ENCODE measurements at regions not wholly inside any gene's neighbourhood (a gene's known extent, or its start where the extent isn't known, plus 50 kb on each side); places are given as distances from the start of the nearest gene placed in this dataset.

DNA sequence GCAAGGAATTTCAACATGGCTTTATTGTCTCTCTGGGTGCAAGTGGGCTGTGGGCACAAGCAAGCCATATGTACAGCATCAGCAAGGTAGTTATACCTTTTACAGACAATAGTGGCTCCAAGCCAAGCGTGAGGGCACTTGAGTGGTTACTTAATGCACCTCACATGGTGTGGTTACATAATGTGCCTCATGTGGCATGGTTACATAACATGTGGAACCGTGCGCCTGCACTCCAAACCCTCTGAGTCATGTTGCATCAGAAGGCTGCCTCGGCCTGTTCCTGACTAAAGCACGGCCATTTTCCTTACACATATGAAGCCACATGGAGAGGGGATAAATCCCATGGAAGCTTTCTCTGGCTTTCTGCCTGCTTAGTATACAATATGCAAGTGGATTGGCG, 150.9 kb downstream of the OSTF1 start (continued):
- TF ChIP-seq, protein P1, sequence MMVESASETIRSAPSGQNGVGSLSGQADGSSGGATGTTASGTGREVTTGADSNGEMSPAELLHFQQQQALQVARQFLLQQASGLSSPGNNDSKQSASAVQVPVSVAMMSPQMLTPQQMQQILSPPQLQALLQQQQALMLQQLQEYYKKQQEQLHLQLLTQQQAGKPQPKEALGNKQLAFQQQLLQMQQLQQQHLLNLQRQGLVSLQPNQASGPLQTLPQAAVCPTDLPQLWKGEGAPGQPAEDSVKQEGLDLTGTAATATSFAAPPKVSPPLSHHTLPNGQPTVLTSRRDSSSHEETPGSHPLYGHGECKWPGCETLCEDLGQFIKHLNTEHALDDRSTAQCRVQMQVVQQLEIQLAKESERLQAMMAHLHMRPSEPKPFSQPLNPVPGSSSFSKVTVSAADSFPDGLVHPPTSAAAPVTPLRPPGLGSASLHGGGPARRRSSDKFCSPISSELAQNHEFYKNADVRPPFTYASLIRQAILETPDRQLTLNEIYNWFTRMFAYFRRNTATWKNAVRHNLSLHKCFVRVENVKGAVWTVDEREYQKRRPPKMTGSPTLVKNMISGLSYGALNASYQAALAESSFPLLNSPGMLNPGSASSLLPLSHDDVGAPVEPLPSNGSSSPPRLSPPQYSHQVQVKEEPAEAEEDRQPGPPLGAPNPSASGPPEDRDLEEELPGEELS (CRISPR knock-in tag; IDR thresholded peaks at IDR 0.05), result no peak
- no peak for TF ChIP-seq ZNF549 (CRISPR knock-in tag; IDR thresholded peaks at IDR 0.05)
- no peak for TF ChIP-seq ZNF550 (CRISPR knock-in tag; IDR thresholded peaks at IDR 0.05; ENCODE audit: borderline replicate concordance)
- no peak for TF ChIP-seq ZNF205 (CRISPR knock-in tag; IDR thresholded peaks at IDR 0.05)
- TF ChIP-seq ZNF335 (CRISPR knock-in tag; IDR thresholded peaks at IDR 0.05), result peak; percentile 68; the same call in 1 of the 2 replicates
- TF ChIP-seq, protein P2, sequence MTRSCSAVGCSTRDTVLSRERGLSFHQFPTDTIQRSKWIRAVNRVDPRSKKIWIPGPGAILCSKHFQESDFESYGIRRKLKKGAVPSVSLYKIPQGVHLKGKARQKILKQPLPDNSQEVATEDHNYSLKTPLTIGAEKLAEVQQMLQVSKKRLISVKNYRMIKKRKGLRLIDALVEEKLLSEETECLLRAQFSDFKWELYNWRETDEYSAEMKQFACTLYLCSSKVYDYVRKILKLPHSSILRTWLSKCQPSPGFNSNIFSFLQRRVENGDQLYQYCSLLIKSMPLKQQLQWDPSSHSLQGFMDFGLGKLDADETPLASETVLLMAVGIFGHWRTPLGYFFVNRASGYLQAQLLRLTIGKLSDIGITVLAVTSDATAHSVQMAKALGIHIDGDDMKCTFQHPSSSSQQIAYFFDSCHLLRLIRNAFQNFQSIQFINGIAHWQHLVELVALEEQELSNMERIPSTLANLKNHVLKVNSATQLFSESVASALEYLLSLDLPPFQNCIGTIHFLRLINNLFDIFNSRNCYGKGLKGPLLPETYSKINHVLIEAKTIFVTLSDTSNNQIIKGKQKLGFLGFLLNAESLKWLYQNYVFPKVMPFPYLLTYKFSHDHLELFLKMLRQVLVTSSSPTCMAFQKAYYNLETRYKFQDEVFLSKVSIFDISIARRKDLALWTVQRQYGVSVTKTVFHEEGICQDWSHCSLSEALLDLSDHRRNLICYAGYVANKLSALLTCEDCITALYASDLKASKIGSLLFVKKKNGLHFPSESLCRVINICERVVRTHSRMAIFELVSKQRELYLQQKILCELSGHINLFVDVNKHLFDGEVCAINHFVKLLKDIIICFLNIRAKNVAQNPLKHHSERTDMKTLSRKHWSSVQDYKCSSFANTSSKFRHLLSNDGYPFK (CRISPR knock-in tag; IDR thresholded peaks at IDR 0.05; ENCODE audit: borderline replicate concordance), result no peak
- TF ChIP-seq ZNF501 (CRISPR knock-in tag; IDR thresholded peaks at IDR 0.05), result no peak
- TF ChIP-seq MED1 (CRISPR knock-in tag; IDR thresholded peaks at IDR 0.05), result peak; percentile 44; the same call in 1 of the 2 replicates
- no peak for TF ChIP-seq ZNF224 (CRISPR knock-in tag; IDR thresholded peaks at IDR 0.05)
- TF ChIP-seq ZEB1 (IDR thresholded peaks at IDR 0.05; ENCODE audit: insufficient replicate concordance, low read depth), result no peak
- no peak for TF ChIP-seq SOX13 (IDR thresholded peaks at IDR 0.05)
- TF ChIP-seq SOX13 (CRISPR knock-in tag; conservative IDR thresholded peaks at IDR 0.05 in 1 of 2, IDR thresholded peaks at IDR 0.05 in 1 of 2), result peak in 1 of 2 experiments; percentile 69; a peak in 2 of 4 replicates
- TF ChIP-seq SPEN (CRISPR knock-in tag; IDR thresholded peaks at IDR 0.05; ENCODE audit: low read depth), result no peak
- TF ChIP-seq AKAP8 (CRISPR knock-in tag; IDR thresholded peaks at IDR 0.05), result no peak
- no peak for TF ChIP-seq TBL1XR1 (IDR thresholded peaks at IDR 0.05; ENCODE audit: borderline replicate concordance, low read length, partially characterized antibody)
- TF ChIP-seq RELA (CRISPR knock-in tag; IDR thresholded peaks at IDR 0.05), result no peak
- no peak for TF ChIP-seq ZNF350 (CRISPR knock-in tag; IDR thresholded peaks at IDR 0.05; ENCODE audit: borderline replicate concordance, low read depth)
- TF ChIP-seq ZKSCAN1 (IDR thresholded peaks at IDR 0.05; ENCODE audit: low read length), result no peak
- no peak for TF ChIP-seq ZNF556 (CRISPR knock-in tag; IDR thresholded peaks at IDR 0.05; ENCODE audit: borderline replicate concordance)
- TF ChIP-seq ZNF644 (CRISPR knock-in tag; IDR thresholded peaks at IDR 0.05; ENCODE audit: low read depth), result peak; percentile 66
- TF ChIP-seq ZNF382 (CRISPR knock-in tag; IDR thresholded peaks at IDR 0.05; ENCODE audit: borderline replicate concordance), result no peak
- TF ChIP-seq ZNF598 (CRISPR knock-in tag; IDR thresholded peaks at IDR 0.05; ENCODE audit: borderline replicate concordance), result no peak
